ENCODE measurements at regions not wholly inside any gene's neighbourhood (a gene's known extent, or its start where the extent isn't known, plus 50 kb on each side); places are given as distances from the start of the nearest gene placed in this dataset.

DNA sequence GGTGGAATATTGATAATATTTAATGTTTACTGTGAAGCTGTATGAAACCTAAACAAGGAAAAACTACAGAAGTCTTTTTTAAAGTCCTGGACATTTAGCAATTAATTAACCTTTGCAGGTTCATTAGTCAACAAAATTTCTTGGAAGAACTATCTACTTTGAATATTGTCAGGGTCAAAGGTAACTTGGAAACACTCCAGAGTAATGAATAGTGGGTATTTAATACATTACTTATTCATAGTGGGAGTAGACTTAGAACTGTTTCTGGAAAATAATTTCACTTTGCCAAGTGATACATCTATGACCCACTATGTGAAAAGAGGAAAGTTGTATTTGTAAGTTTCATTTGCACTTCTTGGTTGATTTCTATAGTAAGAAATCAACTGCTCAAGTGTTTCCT is 319.1 kb downstream of the TFAP2B start:
- Histone ChIP-seq H3K79me2 (ENCODE audit: insufficient read depth, low read length) (no peaks in the 10 kb centered on the region), H3K27me3 (ENCODE audit: low read length) (no peaks in the 10 kb centered on the region), H3K9me2 (replicated peaks; ENCODE audit: insufficient read depth, low read length) (no peaks in the 10 kb centered on the region), H2AFZ (ENCODE audit: low read depth, low read length, severe bottlenecking) (no peak overlapping the region), H3K36me3 (ENCODE audit: low read length) (no peaks in the 10 kb centered on the region), H3K27ac (ENCODE audit: low read depth, low read length) (no peak overlapping the region), H4K20me1 (ENCODE audit: low read depth, low read length) (no peaks in the 10 kb centered on the region), H3K9ac (ENCODE audit: low read length) (no peak overlapping the region), H3F3A (ENCODE audit: insufficient read depth) (no peaks in the 10 kb centered on the region), H3K4me3 (ENCODE audit: insufficient read depth, low read length, poor library complexity, severe bottlenecking) (no peak overlapping the region), H3K9me3 (ENCODE audit: insufficient read depth, low read length) (no peaks in the 10 kb centered on the region), H3K4me2 (ENCODE audit: low read depth, low read length, poor library complexity, severe bottlenecking) (no peak overlapping the region)
- TF ChIP-seq EZH2phosphoT487 (conservative IDR thresholded peaks at IDR 0.05; ENCODE audit: low read length), result no peak
- TF ChIP-seq, protein P1, sequence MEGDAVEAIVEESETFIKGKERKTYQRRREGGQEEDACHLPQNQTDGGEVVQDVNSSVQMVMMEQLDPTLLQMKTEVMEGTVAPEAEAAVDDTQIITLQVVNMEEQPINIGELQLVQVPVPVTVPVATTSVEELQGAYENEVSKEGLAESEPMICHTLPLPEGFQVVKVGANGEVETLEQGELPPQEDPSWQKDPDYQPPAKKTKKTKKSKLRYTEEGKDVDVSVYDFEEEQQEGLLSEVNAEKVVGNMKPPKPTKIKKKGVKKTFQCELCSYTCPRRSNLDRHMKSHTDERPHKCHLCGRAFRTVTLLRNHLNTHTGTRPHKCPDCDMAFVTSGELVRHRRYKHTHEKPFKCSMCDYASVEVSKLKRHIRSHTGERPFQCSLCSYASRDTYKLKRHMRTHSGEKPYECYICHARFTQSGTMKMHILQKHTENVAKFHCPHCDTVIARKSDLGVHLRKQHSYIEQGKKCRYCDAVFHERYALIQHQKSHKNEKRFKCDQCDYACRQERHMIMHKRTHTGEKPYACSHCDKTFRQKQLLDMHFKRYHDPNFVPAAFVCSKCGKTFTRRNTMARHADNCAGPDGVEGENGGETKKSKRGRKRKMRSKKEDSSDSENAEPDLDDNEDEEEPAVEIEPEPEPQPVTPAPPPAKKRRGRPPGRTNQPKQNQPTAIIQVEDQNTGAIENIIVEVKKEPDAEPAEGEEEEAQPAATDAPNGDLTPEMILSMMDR (IDR thresholded peaks at IDR 0.05; ENCODE audit: insufficient read depth, low read length, poor library complexity, severe bottlenecking), result no peak

DNA sequence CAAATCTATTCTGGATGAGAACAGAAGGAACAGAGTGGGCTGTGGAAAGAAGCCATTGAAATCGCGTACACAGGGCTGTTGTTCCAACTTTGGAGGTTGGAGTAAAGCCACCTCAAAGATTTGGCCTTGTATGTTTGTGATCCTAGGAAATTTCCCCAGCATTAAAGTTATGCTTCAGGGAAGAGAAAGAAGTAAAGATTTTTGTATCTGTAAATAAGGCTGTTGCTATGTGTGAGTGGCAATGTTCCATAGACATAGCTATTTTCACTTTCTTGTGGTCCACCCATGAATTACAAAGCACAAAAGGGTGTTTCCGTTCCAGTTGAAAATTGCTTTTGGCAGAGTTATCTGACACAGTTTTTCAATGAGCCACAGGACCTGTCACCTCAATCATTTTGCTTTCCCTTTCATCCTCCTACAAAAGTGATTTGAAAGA is 321.3 kb downstream of the TFAP2B start:
- H3K9ac ChIP-seq (ENCODE audit: low read length), result no peak overlapping the region
- TF ChIP-seq, protein P1 (IDR thresholded peaks at IDR 0.05; ENCODE audit: insufficient read depth, low read length, poor library complexity, severe bottlenecking), result no peak
- TF ChIP-seq EZH2phosphoT487 (conservative IDR thresholded peaks at IDR 0.05; ENCODE audit: low read length), result no peak
- no peaks in the 10 kb centered on the region for H3K9me2 ChIP-seq (replicated peaks; ENCODE audit: insufficient read depth, low read length)

DNA sequence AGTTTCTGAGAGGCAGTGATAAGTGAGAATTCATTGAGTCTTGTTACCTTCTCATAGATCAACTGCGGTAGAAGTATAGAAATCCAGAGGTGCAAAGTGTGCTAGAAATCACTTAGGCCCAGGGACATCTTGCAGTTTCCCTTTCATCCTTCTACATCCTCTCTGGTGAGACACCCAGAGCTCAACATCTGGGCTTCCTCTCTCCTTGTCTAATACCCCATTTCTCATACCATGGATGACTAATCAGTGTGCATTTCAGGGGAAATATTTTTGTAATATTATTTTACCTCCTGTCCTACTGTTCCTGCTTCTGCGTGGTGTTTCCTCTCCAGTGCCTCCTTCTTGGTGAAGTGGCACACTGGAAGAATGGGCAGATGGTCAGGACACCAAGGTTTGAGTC is 322.4 kb downstream of the TFAP2B start:
- no peaks in the 10 kb centered on the region for H3K36me3 ChIP-seq (ENCODE audit: low read length)
- no peaks in the 10 kb centered on the region for H4K20me1 ChIP-seq (ENCODE audit: low read depth, low read length)
- no peaks in the 10 kb centered on the region for H3K79me2 ChIP-seq (ENCODE audit: insufficient read depth, low read length)
- TF ChIP-seq, protein P1 (IDR thresholded peaks at IDR 0.05; ENCODE audit: insufficient read depth, low read length, poor library complexity, severe bottlenecking), result no peak
- TF ChIP-seq EZH2phosphoT487 (conservative IDR thresholded peaks at IDR 0.05; ENCODE audit: low read length), result no peak
- no peaks in the 10 kb centered on the region for H3F3A ChIP-seq (ENCODE audit: insufficient read depth)
- no peak overlapping the region for H3K9ac ChIP-seq (ENCODE audit: low read length)
- no peak overlapping the region for H3K4me2 ChIP-seq (ENCODE audit: low read depth, low read length, poor library complexity, severe bottlenecking)
- H3K27me3 ChIP-seq (ENCODE audit: low read length), result no peaks in the 10 kb centered on the region
- no peaks in the 10 kb centered on the region for H3K9me3 ChIP-seq (ENCODE audit: insufficient read depth, low read length)
- H3K4me3 ChIP-seq (ENCODE audit: insufficient read depth, low read length, poor library complexity, severe bottlenecking), result no peak overlapping the region
- no peak overlapping the region for H2AFZ ChIP-seq (ENCODE audit: low read depth, low read length, severe bottlenecking)
- no peak overlapping the region for H3K27ac ChIP-seq (ENCODE audit: low read depth, low read length)
- no peaks in the 10 kb centered on the region for H3K9me2 ChIP-seq (replicated peaks; ENCODE audit: insufficient read depth, low read length)

More for the DNA sequence above, 321.3 kb downstream of the TFAP2B start:
- no peak overlapping the region for H3K27ac ChIP-seq (ENCODE audit: low read depth, low read length)
- no peak overlapping the region for H3K4me3 ChIP-seq (ENCODE audit: insufficient read depth, low read length, poor library complexity, severe bottlenecking)
- no peak overlapping the region for H2AFZ ChIP-seq (ENCODE audit: low read depth, low read length, severe bottlenecking)
- H3F3A ChIP-seq (ENCODE audit: insufficient read depth), result no peaks in the 10 kb centered on the region
- no peaks in the 10 kb centered on the region for H3K9me3 ChIP-seq (ENCODE audit: insufficient read depth, low read length)
- no peaks in the 10 kb centered on the region for H3K36me3 ChIP-seq (ENCODE audit: low read length)
- no peaks in the 10 kb centered on the region for H4K20me1 ChIP-seq (ENCODE audit: low read depth, low read length)
- no peaks in the 10 kb centered on the region for H3K79me2 ChIP-seq (ENCODE audit: insufficient read depth, low read length)
- H3K27me3 ChIP-seq (ENCODE audit: low read length), result no peaks in the 10 kb centered on the region
- no peak overlapping the region for H3K4me2 ChIP-seq (ENCODE audit: low read depth, low read length, poor library complexity, severe bottlenecking)
